DND-41 (cell line): ENCODE measurements at regions not wholly inside any gene's neighbourhood (a gene's known extent, or its start where the extent isn't known, plus 50 kb on each side); places are given as distances from the start of the nearest gene placed in this dataset.

ENCODE experiments used
- ATAC-seq: fragments of 200-7000 bp; cut with Tn5 transposase; 3 replicates; pipeline ENCODE4 v1.9.1; 2021; ENCODE audit warnings: low read depth; ENCODE audit not compliant: insufficient read depth
- DNase-seq: peaks from one replicate; pipeline ENCODE4 v3.0.0-alpha.2; 2020
- H2AFZ ChIP-seq: 2 replicates; pipeline ENCODE4 v1.6.0; 2012; ENCODE audit warnings: low read depth, low read length
- H3K27ac ChIP-seq: 2 replicates; pipeline ENCODE4 v1.5.1; 2012; ENCODE audit warnings: low read length, inconsistent platforms
- H3K27me3 ChIP-seq: fragments of 200-600 bp; sonication (generic); 2 replicates; pipeline ENCODE4 v1.6.0; 2012; ENCODE audit warnings: low read length, mild to moderate bottlenecking, inconsistent platforms; ENCODE audit not compliant: insufficient read depth, poor library complexity
- H3K36me3 ChIP-seq: 2 replicates; pipeline ENCODE4 v1.5.1; 2012; ENCODE audit warnings: low read length, inconsistent platforms; ENCODE audit not compliant: insufficient read depth
- H3K4me1 ChIP-seq: 2 replicates; pipeline ENCODE4 v1.5.1; 2012; ENCODE audit warnings: mild to moderate bottlenecking, low read length; ENCODE audit not compliant: insufficient read depth
- H3K4me2 ChIP-seq: 2 replicates; pipeline ENCODE4 v1.6.0; 2012; ENCODE audit warnings: mild to moderate bottlenecking, moderate library complexity, low read length, inconsistent platforms; ENCODE audit not compliant: insufficient read depth
- H3K4me3 ChIP-seq, 2 experiments: fragments of 200-600 bp in 1 of 2; shearing (Covaris generic) in 1 of 2; 2 replicates each; pipeline ENCODE4 v1.5.1; 2012 to 2016; ENCODE audit warnings: inconsistent platforms in 2 of 2, low read length in 2 of 2, mild to moderate bottlenecking in 2 of 2, low read depth in 1 of 2, moderate library complexity in 1 of 2
- H3K79me2 ChIP-seq: 2 replicates; pipeline ENCODE4 v1.6.0; 2012; ENCODE audit warnings: low read length, inconsistent platforms; ENCODE audit not compliant: insufficient read depth
- H3K9ac ChIP-seq: 2 replicates; pipeline ENCODE4 v1.6.0; 2012; ENCODE audit warnings: low read depth, mild to moderate bottlenecking, inconsistent platforms, low read length, moderate library complexity
- H3K9me3 ChIP-seq: 2 replicates; pipeline ENCODE4 v1.5.1; 2012; ENCODE audit warnings: low read length, moderate library complexity, mild to moderate bottlenecking, inconsistent platforms; ENCODE audit not compliant: insufficient read depth, severe bottlenecking
- H4K20me1 ChIP-seq: 2 replicates; pipeline ENCODE4 v1.6.0; 2012; ENCODE audit warnings: low read length; ENCODE audit not compliant: insufficient read depth
- EZH2 ChIP-seq: IDR thresholded peaks from 3 replicates; pipeline ENCODE4 v1.6.1; 2012; ENCODE audit warnings: borderline replicate concordance, low read depth, mild to moderate bottlenecking, moderate library complexity, low read length, inconsistent platforms; ENCODE audit not compliant: severe bottlenecking
- TF ChIP-seq, protein P1 (sequence below): IDR thresholded peaks from 2 replicates; pipeline ENCODE4 v1.5.1; 2012; ENCODE audit warnings: borderline replicate concordance, low read length, moderate library complexity, mild to moderate bottlenecking; ENCODE audit not compliant: poor library complexity, severe bottlenecking; ENCODE audit errors: extremely low read depth

DNA sequence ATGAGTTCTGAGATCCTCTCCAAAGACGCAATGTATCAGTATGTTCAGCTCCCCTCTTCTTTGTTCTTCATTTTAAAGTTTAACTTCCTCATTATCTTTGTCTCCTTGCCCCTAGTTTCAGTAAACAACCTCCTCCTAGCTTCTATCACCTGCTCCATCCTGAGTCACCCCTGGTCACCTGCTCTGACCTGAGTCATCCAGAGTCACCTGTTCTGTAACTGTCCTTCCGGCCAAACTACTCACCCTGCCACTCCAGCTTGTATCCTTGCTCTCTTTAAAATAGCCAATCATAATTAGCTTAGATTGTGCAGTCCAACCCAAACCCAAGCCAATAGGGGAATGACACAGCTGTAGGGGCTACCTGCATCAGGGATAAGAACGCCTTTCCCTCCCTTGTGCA, 332.0 kb downstream of the OLFM3 start:
- H3K9ac ChIP-seq = no peak overlapping the region
- TF ChIP-seq, protein P1, sequence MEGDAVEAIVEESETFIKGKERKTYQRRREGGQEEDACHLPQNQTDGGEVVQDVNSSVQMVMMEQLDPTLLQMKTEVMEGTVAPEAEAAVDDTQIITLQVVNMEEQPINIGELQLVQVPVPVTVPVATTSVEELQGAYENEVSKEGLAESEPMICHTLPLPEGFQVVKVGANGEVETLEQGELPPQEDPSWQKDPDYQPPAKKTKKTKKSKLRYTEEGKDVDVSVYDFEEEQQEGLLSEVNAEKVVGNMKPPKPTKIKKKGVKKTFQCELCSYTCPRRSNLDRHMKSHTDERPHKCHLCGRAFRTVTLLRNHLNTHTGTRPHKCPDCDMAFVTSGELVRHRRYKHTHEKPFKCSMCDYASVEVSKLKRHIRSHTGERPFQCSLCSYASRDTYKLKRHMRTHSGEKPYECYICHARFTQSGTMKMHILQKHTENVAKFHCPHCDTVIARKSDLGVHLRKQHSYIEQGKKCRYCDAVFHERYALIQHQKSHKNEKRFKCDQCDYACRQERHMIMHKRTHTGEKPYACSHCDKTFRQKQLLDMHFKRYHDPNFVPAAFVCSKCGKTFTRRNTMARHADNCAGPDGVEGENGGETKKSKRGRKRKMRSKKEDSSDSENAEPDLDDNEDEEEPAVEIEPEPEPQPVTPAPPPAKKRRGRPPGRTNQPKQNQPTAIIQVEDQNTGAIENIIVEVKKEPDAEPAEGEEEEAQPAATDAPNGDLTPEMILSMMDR = no peak
- TF ChIP-seq EZH2 = no peak
- no peak overlapping the region for H3K4me2 ChIP-seq
- H3K36me3 ChIP-seq = no peaks in the 10 kb centered on the region
- H3K27ac ChIP-seq = no peak overlapping the region
- ATAC-seq (no peak), DNase-seq (no peak)
- peaks cover 13% of the 10 kb centered on the region for H3K9me3 ChIP-seq
- no peak overlapping the region for H3K4me3 ChIP-seq
- no peaks in the 10 kb centered on the region for H4K20me1 ChIP-seq
- H2AFZ ChIP-seq = no peak overlapping the region
- H3K27me3 ChIP-seq = no peaks in the 10 kb centered on the region
- H3K4me1 ChIP-seq = no peaks in the 10 kb centered on the region; the same call in 1 of the 2 replicates
- H3K79me2 ChIP-seq = no peaks in the 10 kb centered on the region

DNA sequence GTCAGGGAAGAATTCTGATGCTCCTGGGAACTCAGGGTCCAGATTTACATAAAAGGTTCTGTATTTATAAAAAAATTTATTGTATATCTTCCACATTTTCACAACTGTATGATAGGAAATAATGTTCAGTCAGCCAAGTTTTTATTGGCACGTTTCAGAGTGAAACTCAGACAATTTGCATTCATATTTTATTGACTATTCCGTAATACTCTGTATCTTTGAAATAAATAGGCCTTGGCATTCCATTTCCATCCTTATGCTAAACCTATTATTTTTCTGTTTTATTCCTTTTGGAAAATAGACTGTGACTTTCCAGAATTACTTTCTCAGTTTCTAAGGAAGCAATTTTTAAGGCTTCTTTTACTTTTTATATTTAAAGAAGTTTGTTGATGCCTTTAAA, 329.0 kb downstream of the OLFM3 start:
- no peak for TF ChIP-seq EZH2
- TF ChIP-seq, protein P1 = no peak
- no peak overlapping the region for H3K9ac ChIP-seq
- no peaks in the 10 kb centered on the region for H3K27me3 ChIP-seq
- no peaks in the 10 kb centered on the region for H4K20me1 ChIP-seq
- no peaks in the 10 kb centered on the region; the same call in 1 of the 2 replicates for H3K4me1 ChIP-seq
- ATAC-seq (no peak), DNase-seq (no peak)
- no peaks in the 10 kb centered on the region for H3K79me2 ChIP-seq
- H3K4me2 ChIP-seq = no peak overlapping the region
- H3K9me3 ChIP-seq = peaks cover 9% of the 10 kb centered on the region
- no peak overlapping the region for H3K4me3 ChIP-seq
- no peak overlapping the region for H2AFZ ChIP-seq
- H3K36me3 ChIP-seq = no peaks in the 10 kb centered on the region
- H3K27ac ChIP-seq = no peak overlapping the region

DNA sequence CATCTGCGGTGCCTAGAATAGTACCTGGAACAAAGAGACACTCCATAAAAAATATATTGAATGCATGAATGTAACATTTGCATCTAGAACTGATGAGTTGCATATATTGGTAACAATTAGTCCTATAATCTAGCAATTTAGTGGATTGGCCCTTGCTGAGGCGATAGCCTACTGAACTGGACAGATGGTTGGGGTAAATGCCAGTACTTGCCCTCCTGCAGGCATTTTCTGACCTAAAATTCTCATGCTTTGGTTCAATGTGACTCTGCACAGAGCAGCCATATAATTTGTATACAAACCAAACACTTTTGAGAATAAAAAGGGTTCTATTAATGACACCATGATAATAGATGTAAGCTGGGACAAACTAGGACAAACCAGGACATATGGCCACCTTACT, 313.6 kb downstream of the OLFM3 start:
- TF ChIP-seq EZH2 = no peak
- TF ChIP-seq, protein P1 = no peak

DNA sequence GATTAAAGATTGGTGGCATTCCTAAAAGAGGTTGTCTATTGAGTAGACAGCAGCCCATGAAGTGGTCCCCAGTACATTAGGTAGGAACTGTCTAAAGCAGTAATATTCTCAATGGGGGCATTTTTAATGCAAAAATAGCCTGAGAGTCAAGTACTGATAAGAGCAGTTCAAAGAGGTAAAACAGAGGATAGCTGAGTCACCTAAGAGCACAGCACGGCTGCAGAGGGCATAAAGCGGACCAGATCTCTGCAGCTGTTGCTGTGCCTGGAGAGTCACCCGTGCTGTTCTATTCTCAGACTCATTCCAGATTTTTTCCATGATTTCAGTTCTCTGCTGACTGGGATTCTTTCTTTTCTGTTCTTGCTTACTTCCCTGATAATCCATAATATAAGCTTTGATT, 313.2 kb downstream of the OLFM3 start:
- no peak for DNase-seq
- no peak overlapping the region for H3K27ac ChIP-seq
- no peak overlapping the region for H3K9ac ChIP-seq
- no peaks in the 10 kb centered on the region for H3K27me3 ChIP-seq
- no peaks in the 10 kb centered on the region for H3K36me3 ChIP-seq
- no peak overlapping the region for H3K4me3 ChIP-seq
- 0 out of 2 replicates have a peak overlapping the region, but pooled peaks have one; percentile 30 for H2AFZ ChIP-seq
- no peaks in the 10 kb centered on the region for H3K4me1 ChIP-seq
- H3K79me2 ChIP-seq = no peaks in the 10 kb centered on the region
- H3K4me2 ChIP-seq = no peak overlapping the region
- H3K9me3 ChIP-seq = no peaks in the 10 kb centered on the region
- ATAC-seq = no peak
- no peaks in the 10 kb centered on the region for H4K20me1 ChIP-seq
- no peak for TF ChIP-seq EZH2
- TF ChIP-seq, protein P1 = no peak

More for the DNA sequence above, 313.6 kb downstream of the OLFM3 start:
- Histone ChIP-seq H3K4me3 (no peak overlapping the region), H3K9ac (no peak overlapping the region), H3K36me3 (no peaks in the 10 kb centered on the region), H4K20me1 (no peaks in the 10 kb centered on the region), H3K27me3 (no peaks in the 10 kb centered on the region), H3K79me2 (no peaks in the 10 kb centered on the region), H2AFZ (0 out of 2 replicates have a peak overlapping the region, but pooled peaks have one; percentile 30), H3K27ac (no peak overlapping the region), H3K4me1 (no peaks in the 10 kb centered on the region), H3K4me2 (no peak overlapping the region), H3K9me3 (no peaks in the 10 kb centered on the region)
- DNase-seq (no peak), ATAC-seq (no peak)
